ENCODE measurements at regions not wholly inside any gene's neighbourhood (a gene's known extent, or its start where the extent isn't known, plus 50 kb on each side); places are given as distances from the start of the nearest gene placed in this dataset.

DNA sequence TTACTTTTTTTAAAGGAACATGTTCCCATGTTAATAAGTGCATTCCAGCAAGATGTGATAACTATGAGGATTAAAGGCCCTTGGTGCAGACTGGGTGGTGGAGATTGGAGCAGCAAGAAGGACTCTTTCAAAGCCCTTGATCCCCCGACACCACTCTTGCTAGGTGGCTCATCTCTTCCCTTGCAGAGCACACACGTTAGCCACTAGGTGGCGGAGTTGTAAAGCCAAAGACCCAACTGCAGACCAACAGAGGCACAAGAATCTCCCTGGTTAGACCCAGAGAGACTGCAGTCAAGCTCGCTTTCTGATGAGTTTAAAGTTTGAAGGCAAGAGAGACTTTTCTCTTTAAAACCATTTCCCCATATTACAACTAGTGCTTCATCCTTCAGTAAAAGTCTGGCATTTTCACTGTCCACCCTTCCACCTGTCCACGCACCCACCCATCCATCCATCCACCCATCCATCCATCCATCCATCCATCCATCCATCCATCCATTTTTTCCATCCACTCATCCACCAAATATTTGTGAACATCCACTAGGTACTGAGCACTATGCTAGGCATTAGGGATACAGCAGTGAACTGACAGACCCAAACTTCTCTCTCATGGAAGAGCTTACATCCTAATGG is 226.9 kb downstream of the MSX2 start:
- WGBS, 2 experiments (ENCODE audit: insufficient coverage in 1 of 2, insufficient read length in 1 of 2): 0 to 48% methylated on average over 1 to 5 of the region's 5 CpGs
- peak; percentile 89 for DNase-seq
- H3K9ac ChIP-seq (ENCODE audit: extremely low read depth, low read length, poor library complexity, severe bottlenecking): no peak overlapping the region
- no peaks in the 10 kb centered on the region for H3K4me1 ChIP-seq (ENCODE audit: control insufficient read depth, insufficient read depth, low read length)
- no peaks in the 10 kb centered on the region for H3K4me1 Mint-ChIP-seq
- H3K4me3 Mint-ChIP-seq: no peak overlapping the region
- H3K9me3 Mint-ChIP-seq: no peaks in the 10 kb centered on the region
- no peaks in the 10 kb centered on the region for H3K36me3 ChIP-seq (ENCODE audit: control insufficient read depth, insufficient read depth, low read length)
- no peak overlapping the region for H3K27ac Mint-ChIP-seq
- TF ChIP-seq, protein P1, sequence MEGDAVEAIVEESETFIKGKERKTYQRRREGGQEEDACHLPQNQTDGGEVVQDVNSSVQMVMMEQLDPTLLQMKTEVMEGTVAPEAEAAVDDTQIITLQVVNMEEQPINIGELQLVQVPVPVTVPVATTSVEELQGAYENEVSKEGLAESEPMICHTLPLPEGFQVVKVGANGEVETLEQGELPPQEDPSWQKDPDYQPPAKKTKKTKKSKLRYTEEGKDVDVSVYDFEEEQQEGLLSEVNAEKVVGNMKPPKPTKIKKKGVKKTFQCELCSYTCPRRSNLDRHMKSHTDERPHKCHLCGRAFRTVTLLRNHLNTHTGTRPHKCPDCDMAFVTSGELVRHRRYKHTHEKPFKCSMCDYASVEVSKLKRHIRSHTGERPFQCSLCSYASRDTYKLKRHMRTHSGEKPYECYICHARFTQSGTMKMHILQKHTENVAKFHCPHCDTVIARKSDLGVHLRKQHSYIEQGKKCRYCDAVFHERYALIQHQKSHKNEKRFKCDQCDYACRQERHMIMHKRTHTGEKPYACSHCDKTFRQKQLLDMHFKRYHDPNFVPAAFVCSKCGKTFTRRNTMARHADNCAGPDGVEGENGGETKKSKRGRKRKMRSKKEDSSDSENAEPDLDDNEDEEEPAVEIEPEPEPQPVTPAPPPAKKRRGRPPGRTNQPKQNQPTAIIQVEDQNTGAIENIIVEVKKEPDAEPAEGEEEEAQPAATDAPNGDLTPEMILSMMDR (conservative IDR thresholded peaks at IDR 0.05): peak; percentile 95
- no peaks in the 10 kb centered on the region for H3K27me3 ChIP-seq (ENCODE audit: control insufficient read depth, insufficient read depth, low read length, poor library complexity, severe bottlenecking)
- no peak overlapping the region for H3K27ac ChIP-seq (ENCODE audit: low read depth, low read length)
- H3K9me3 ChIP-seq (ENCODE audit: control insufficient read depth, low read length): no peaks in the 10 kb centered on the region
- no peak overlapping the region for H3K4me3 ChIP-seq (ENCODE audit: low read length)
- peaks cover 2% of the 10 kb centered on the region for H3K27me3 Mint-ChIP-seq (ENCODE audit: insufficient read depth)
- H3K36me3 Mint-ChIP-seq (ENCODE audit: low read depth): no peaks in the 10 kb centered on the region

DNA sequence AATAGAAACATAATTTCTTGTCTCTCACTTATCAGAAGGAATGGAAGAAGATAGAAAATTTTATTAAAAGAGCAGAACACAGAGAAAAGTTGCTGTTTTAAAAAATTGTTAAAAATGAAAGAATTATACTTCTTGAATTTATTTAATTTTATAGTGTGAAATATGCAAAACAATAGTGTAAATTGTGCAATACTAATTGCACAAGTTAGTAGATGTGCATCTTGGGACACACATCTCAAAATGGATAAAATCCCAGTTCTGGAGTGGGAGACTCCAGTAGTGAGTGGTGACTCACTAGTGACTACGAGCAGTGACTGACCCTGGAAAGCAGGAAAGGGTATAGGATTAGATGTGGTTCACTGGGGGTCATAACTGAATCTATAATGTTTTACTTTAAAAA is 223.2 kb downstream of the MSX2 start:
- H3K9me3 Mint-ChIP-seq: no peaks in the 10 kb centered on the region
- no peaks in the 10 kb centered on the region for H3K36me3 Mint-ChIP-seq (ENCODE audit: low read depth)
- TF ChIP-seq, protein P1 (conservative IDR thresholded peaks at IDR 0.05): no peak
- 80 to 89% methylated on average over 1 of the region's 1 CpG for WGBS, 2 experiments (ENCODE audit: insufficient coverage in 1 of 2, insufficient read length in 1 of 2)
- H3K4me1 Mint-ChIP-seq: no peaks in the 10 kb centered on the region
- H3K27me3 Mint-ChIP-seq (ENCODE audit: insufficient read depth): peaks cover 3% of the 10 kb centered on the region
- H3K36me3 ChIP-seq (ENCODE audit: control insufficient read depth, insufficient read depth, low read length): no peaks in the 10 kb centered on the region
- H3K9me3 ChIP-seq (ENCODE audit: control insufficient read depth, low read length): no peaks in the 10 kb centered on the region
- no peaks in the 10 kb centered on the region for H3K27me3 ChIP-seq (ENCODE audit: control insufficient read depth, insufficient read depth, low read length, poor library complexity, severe bottlenecking)
- DNase-seq: no peak
- H3K4me1 ChIP-seq (ENCODE audit: control insufficient read depth, insufficient read depth, low read length): no peaks in the 10 kb centered on the region
- H3K27ac ChIP-seq (ENCODE audit: low read depth, low read length): no peak overlapping the region
- H3K27ac Mint-ChIP-seq: no peak overlapping the region
- H3K9ac ChIP-seq (ENCODE audit: extremely low read depth, low read length, poor library complexity, severe bottlenecking): no peak overlapping the region
- no peak overlapping the region for H3K4me3 ChIP-seq (ENCODE audit: low read length)
- no peak overlapping the region for H3K4me3 Mint-ChIP-seq

- Histone ChIP-seq H3K27ac (ENCODE audit: low read depth, low read length) (no peak overlapping the region), H3K4me1 (ENCODE audit: control insufficient read depth, insufficient read depth, low read length) (no peaks in the 10 kb centered on the region), H3K9ac (ENCODE audit: extremely low read depth, low read length, poor library complexity, severe bottlenecking) (no peak overlapping the region), H3K27me3 (ENCODE audit: control insufficient read depth, insufficient read depth, low read length, poor library complexity, severe bottlenecking) (no peaks in the 10 kb centered on the region), H3K9me3 (ENCODE audit: control insufficient read depth, low read length) (no peaks in the 10 kb centered on the region), H3K36me3 (ENCODE audit: control insufficient read depth, insufficient read depth, low read length) (no peaks in the 10 kb centered on the region), H3K4me3 (ENCODE audit: low read length) (no peak overlapping the region)
- no peak for DNase-seq
- H3K27me3 Mint-ChIP-seq (ENCODE audit: insufficient read depth): peaks cover 2% of the 10 kb centered on the region
- 88 to 93% methylated on average over 5 to 7 of the region's 7 CpGs for WGBS, 2 experiments (ENCODE audit: insufficient coverage in 1 of 2, insufficient read length in 1 of 2)
- H3K4me3 Mint-ChIP-seq: no peak overlapping the region
- peaks cover 5% of the 10 kb centered on the region for H3K4me1 Mint-ChIP-seq
- no peaks in the 10 kb centered on the region for H3K36me3 Mint-ChIP-seq (ENCODE audit: low read depth)
- H3K9me3 Mint-ChIP-seq: no peaks in the 10 kb centered on the region
- H3K27ac Mint-ChIP-seq: no peak overlapping the region
- TF ChIP-seq, protein P1 (conservative IDR thresholded peaks at IDR 0.05): no peak
Observed at GRCh38 chr5:174945853-174946252, 221.5 kb downstream of the MSX2 start.

All from endodermal cell (in vitro differentiated cells).